ENCODE measurements at regions not wholly inside any gene's neighbourhood (a gene's known extent, or its start where the extent isn't known, plus 50 kb on each side); places are given as distances from the start of the nearest gene placed in this dataset.
"Not testable (repeated sequence)": the region's sequence is repeated elsewhere in the genome, so short reads cannot be mapped to it uniquely, and the experiment has no call there.

DNA sequence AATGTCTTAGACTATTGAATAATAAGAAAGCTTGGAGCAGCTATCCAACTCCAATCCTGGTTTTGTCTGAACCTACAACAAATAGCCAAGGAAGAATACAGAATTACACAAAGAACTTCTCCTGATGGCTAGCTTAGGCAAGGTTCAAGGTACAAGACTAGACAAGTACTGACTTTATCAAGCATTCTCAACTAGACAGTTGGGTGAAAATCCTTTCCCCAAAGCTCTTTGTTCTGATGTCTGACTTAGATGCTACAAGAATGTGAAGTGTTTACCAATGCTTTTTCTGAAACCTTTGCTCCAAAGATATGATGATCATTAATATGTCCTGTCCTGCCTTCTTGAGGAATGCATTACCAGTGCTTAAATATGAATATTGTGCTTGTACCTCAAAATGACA lies 113.8 kb downstream of the ANXA2 start:
- no peaks in the 10 kb centered on the region for H3K4me1 ChIP-seq (ENCODE audit: control insufficient read depth, insufficient read depth, low read length, unreplicated experiment)
- no peak overlapping the region for H3K4me3 ChIP-seq (ENCODE audit: low read depth, low read length)
- H3K36me3 ChIP-seq (ENCODE audit: insufficient read depth, low read length) = no peaks in the 10 kb centered on the region
- peaks cover 83% of the 10 kb centered on the region for H3K27me3 ChIP-seq (ENCODE audit: insufficient read depth, low read length)
- no peaks in the 10 kb centered on the region for H3K79me2 ChIP-seq (ENCODE audit: control insufficient read depth, insufficient read depth, low read length, unreplicated experiment)
- no peak overlapping the region for H2AFZ ChIP-seq (ENCODE audit: low read length, unreplicated experiment)
- no peak overlapping the region for H3K27ac ChIP-seq (ENCODE audit: low read depth, low read length)

DNA sequence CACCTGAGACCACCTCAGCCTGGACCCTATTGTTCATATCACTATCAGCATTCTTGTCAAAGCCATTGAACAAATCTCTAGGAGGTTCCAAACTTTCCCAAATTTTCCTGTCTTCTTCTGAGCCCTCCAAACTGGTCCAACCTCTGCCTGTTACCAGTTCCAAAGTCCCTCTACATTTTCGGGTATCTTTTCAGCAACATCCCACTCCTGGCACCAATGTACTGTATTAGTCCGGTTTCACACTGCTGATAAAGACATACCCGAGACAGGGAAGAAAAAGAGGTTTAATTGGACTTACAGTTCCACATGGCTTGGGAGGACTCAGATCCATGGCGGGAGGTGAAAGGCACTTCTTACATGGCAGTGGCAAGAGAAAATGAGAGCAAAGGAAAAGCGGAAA lies 101.9 kb downstream of the ANXA2 start:
- not testable (repeated sequence) for H2AFZ ChIP-seq (ENCODE audit: low read length, unreplicated experiment); H3K36me3 ChIP-seq (ENCODE audit: insufficient read depth, low read length); H3K4me3 ChIP-seq (ENCODE audit: low read depth, low read length); H3K4me1 ChIP-seq (ENCODE audit: control insufficient read depth, insufficient read depth, low read length, unreplicated experiment); H3K79me2 ChIP-seq (ENCODE audit: control insufficient read depth, insufficient read depth, low read length, unreplicated experiment); H3K27ac ChIP-seq (ENCODE audit: low read depth, low read length)
- H3K27me3 ChIP-seq (ENCODE audit: insufficient read depth, low read length) = peaks cover 51% of the 10 kb centered on the region

DNA sequence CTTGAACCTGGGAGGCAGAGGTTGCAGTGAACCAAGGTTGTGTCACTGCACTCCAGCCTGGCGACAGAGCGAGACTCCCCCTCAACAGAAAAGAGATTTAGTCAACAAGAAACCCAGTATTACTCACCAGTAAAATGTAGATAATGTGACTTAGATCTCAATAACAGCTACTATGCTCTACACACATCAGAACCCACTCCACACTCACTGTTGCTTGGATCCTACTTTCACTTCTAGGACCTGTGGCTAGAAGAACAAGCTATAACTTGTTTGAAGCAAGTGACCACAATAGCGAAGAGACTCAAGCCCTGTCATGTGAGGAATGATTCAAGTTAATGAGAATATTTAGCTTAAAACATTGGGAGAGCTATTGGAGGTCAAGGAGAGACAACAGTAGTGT lies 100.7 kb downstream of the ANXA2 start:
- peaks cover 40% of the 10 kb centered on the region for H3K27me3 ChIP-seq (ENCODE audit: insufficient read depth, low read length)
- no peak overlapping the region for H2AFZ ChIP-seq (ENCODE audit: low read length, unreplicated experiment)
- no peaks in the 10 kb centered on the region for H3K4me1 ChIP-seq (ENCODE audit: control insufficient read depth, insufficient read depth, low read length, unreplicated experiment)
- H3K79me2 ChIP-seq (ENCODE audit: control insufficient read depth, insufficient read depth, low read length, unreplicated experiment) = no peaks in the 10 kb centered on the region
- no peaks in the 10 kb centered on the region for H3K36me3 ChIP-seq (ENCODE audit: insufficient read depth, low read length)
- H3K27ac ChIP-seq (ENCODE audit: low read depth, low read length) = no peak overlapping the region
- H3K4me3 ChIP-seq (ENCODE audit: low read depth, low read length) = no peak overlapping the region
